ENCODE measurements at regions not wholly inside any gene's neighbourhood (a gene's known extent, or its start where the extent isn't known, plus 50 kb on each side); places are given as distances from the start of the nearest gene placed in this dataset.

- no peaks in the 10 kb centered on the region for H4K20me1 ChIP-seq (ENCODE audit: control insufficient read depth, insufficient read depth, low read length, poor library complexity, severe bottlenecking)
- DNase-seq (no peak), ATAC-seq (ENCODE audit: low read depth) (no peak)
- peaks cover 0 to 2% (median 0%) of the 10 kb centered on the region in 3 donors for H3K9me3 ChIP-seq (ENCODE audit: control extremely low read depth in 1 of 3, control insufficient read depth in 2 of 3, insufficient read depth in 1 of 3, low read length in 2 of 3)
- H2AFZ ChIP-seq (ENCODE audit: insufficient read depth, low read depth, low read length, poor library complexity, severe bottlenecking) = no peak overlapping the region
- no peaks in the 10 kb centered on the region for H3K4me1 ChIP-seq (ENCODE audit: control insufficient read depth in 2 of 2, insufficient read depth in 2 of 2, low read length in 2 of 2)
- H3K27ac ChIP-seq (ENCODE audit: low read length in 2 of 2) = no peak overlapping the region
- intact Hi-C loops (cut with micrococcal nuclease) = no loop called here
- POLR2A ChIA-PET = no interaction called here
- no peaks in the 10 kb centered on the region for H3K9me3 Mint-ChIP-seq (ENCODE audit: insufficient read depth)
- H3K4me3 ChIP-seq (ENCODE audit: control extremely low read depth in 1 of 5, extremely low read depth in 1 of 5, insufficient read depth in 1 of 5, low read depth in 2 of 5, low read length in 4 of 5) = no peak overlapping the region
- TF ChIP-seq CTCF (IDR thresholded peaks at IDR 0.05) (no peak), EZH2 (IDR thresholded peaks at IDR 0.05; ENCODE audit: borderline replicate concordance, insufficient read depth, low read depth, low read length, poor library complexity, severe bottlenecking) (no peak)
- no peak overlapping the region for H3K4me3 Mint-ChIP-seq
- CTCF ChIA-PET = no interaction called here
- H3K27me3 ChIP-seq (replicated peaks in 1 of 4; ENCODE audit: control extremely low read depth in 1 of 4, control insufficient read depth in 3 of 4, insufficient read depth in 4 of 4, low read length in 3 of 4) = no peaks in the 10 kb centered on the region
- no peaks in the 10 kb centered on the region for H3K79me2 ChIP-seq (ENCODE audit: control insufficient read depth, insufficient read depth, low read length)
- no peak overlapping the region for H3K9ac ChIP-seq (ENCODE audit: low read length)
- H3K4me1 Mint-ChIP-seq = no peaks in the 10 kb centered on the region
- no peak overlapping the region for H3K27ac Mint-ChIP-seq
- no peaks in the 10 kb centered on the region for H3K36me3 ChIP-seq (replicated peaks in 1 of 2; ENCODE audit: control extremely low read depth in 1 of 2, control insufficient read depth in 1 of 2, extremely low read depth in 1 of 2, insufficient read depth in 2 of 2, low read length in 1 of 2)
- no peak overlapping the region for H3K4me2 ChIP-seq (replicated peaks; ENCODE audit: low read depth, low read length, poor library complexity, severe bottlenecking)
- H3K27me3 Mint-ChIP-seq = no peaks in the 10 kb centered on the region
- WGBS (ENCODE audit: insufficient coverage) = no CpG with 5 or more reads among the region's 2 CpGs
Measured at GRCh38 chr13:108533842-108534241, 95.6 kb upstream of the MYO16 start.

- POLR2A ChIA-PET = no interaction called here
- Histone ChIP-seq H3K9ac (ENCODE audit: low read length) (no peak overlapping the region), H3K9me3 (ENCODE audit: control extremely low read depth in 1 of 3, control insufficient read depth in 2 of 3, insufficient read depth in 1 of 3, low read length in 2 of 3) (peaks cover 0 to 2% (median 0%) of the 10 kb centered on the region in 3 donors), H3K36me3 (replicated peaks in 1 of 2; ENCODE audit: control extremely low read depth in 1 of 2, control insufficient read depth in 1 of 2, extremely low read depth in 1 of 2, insufficient read depth in 2 of 2, low read length in 1 of 2) (no peaks in the 10 kb centered on the region), H3K4me1 (ENCODE audit: control insufficient read depth in 2 of 2, insufficient read depth in 2 of 2, low read length in 2 of 2) (no peaks in the 10 kb centered on the region), H4K20me1 (ENCODE audit: control insufficient read depth, insufficient read depth, low read length, poor library complexity, severe bottlenecking) (no peaks in the 10 kb centered on the region), H3K27ac (ENCODE audit: low read length in 2 of 2) (no peak overlapping the region), H3K27me3 (replicated peaks in 1 of 4; ENCODE audit: control extremely low read depth in 1 of 4, control insufficient read depth in 3 of 4, insufficient read depth in 4 of 4, low read length in 3 of 4) (no peaks in the 10 kb centered on the region), H3K79me2 (ENCODE audit: control insufficient read depth, insufficient read depth, low read length) (no peaks in the 10 kb centered on the region), H2AFZ (ENCODE audit: insufficient read depth, low read depth, low read length, poor library complexity, severe bottlenecking) (no peak overlapping the region), H3K4me2 (replicated peaks; ENCODE audit: low read depth, low read length, poor library complexity, severe bottlenecking) (no peak overlapping the region), H3K4me3 (ENCODE audit: control extremely low read depth in 1 of 5, extremely low read depth in 1 of 5, insufficient read depth in 1 of 5, low read depth in 2 of 5, low read length in 4 of 5) (no peak overlapping the region)
- Mint-ChIP-seq H3K9me3 (ENCODE audit: insufficient read depth) (no peaks in the 10 kb centered on the region), H3K27me3 (no peaks in the 10 kb centered on the region), H3K4me1 (no peaks in the 10 kb centered on the region), H3K27ac (no peak overlapping the region), H3K4me3 (no peak overlapping the region)
- TF ChIP-seq EZH2 (IDR thresholded peaks at IDR 0.05; ENCODE audit: borderline replicate concordance, insufficient read depth, low read depth, low read length, poor library complexity, severe bottlenecking) (no peak), CTCF (IDR thresholded peaks at IDR 0.05) (no peak)
- intact Hi-C loops (cut with micrococcal nuclease) = no loop called here
- CTCF ChIA-PET = no interaction called here
- DNase-seq = no peak
- ATAC-seq (ENCODE audit: low read depth) = no peak
Measured at GRCh38 chr13:108534728-108535127, 94.7 kb upstream of the MYO16 start.
